Stomach (tissue), 4 donors: ENCODE measurements at regions not wholly inside any gene's neighbourhood (a gene's known extent, or its start where the extent isn't known, plus 50 kb on each side); places are given as distances from the start of the nearest gene placed in this dataset.

Experiments used
- CTCF ChIP-seq, 7 experiments: fragments of 450-650 bp in 4 of 7; fragments of 200-600 bp in 3 of 7; sonication (generic) in 3 of 7; IDR thresholded peaks; one replicate each; pipeline ENCODE4 v1.5.1; 2016 to 2019; ENCODE audit warnings: antibody characterized with exemption in 7 of 7, control low read depth in 2 of 7, mild to moderate bottlenecking in 1 of 7
- POLR2A ChIP-seq, 4 donors: fragments of 450-650 bp; IDR thresholded peaks; one replicate each; pipeline ENCODE4 v1.6.1; 2016; ENCODE audit warnings: antibody characterized with exemption in 4 of 4, control low read depth in 2 of 4, mild to moderate bottlenecking in 1 of 4, moderate library complexity in 1 of 4
- POLR2AphosphoS5 ChIP-seq, 3 donors: sonication (generic); formaldehyde crosslinking; IDR thresholded peaks; one replicate each; pipeline ENCODE4 v1.6.1; 2016; ENCODE audit warnings: antibody characterized with exemption in 3 of 3

DNA sequence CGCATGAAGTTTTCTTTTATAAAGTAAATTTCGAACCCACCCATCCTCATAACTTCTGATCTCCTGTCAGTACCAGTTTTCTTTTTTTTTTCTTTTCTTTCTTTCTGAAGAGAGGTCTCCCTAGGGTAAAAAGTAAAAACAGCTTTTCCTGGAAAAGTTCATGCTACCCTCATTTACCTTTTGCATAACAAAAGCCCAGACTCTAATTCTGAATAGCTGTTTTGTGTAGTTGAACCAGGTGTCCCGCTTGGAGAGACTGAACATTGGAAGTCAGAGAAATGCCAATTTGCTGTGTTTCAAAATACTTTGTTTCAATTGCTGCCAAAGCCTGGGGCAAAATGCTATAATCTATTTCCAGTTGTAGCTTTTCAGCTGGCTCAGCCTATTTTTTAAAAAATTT lies 113.7 kb upstream of the RUNX1 start:
- TF ChIP-seq CTCF (IDR thresholded peaks at IDR 0.05) = no peak
- TF ChIP-seq POLR2A (IDR thresholded peaks at IDR 0.05) = no peak
- no peak for TF ChIP-seq POLR2AphosphoS5 (IDR thresholded peaks at IDR 0.05)
